ENCODE measurements at regions not wholly inside any gene's neighbourhood (a gene's known extent, or its start where the extent isn't known, plus 50 kb on each side); places are given as distances from the start of the nearest gene placed in this dataset.

GRCh38 chr10:118452098-118452497 is 110.0 kb upstream of the FAM204A start:
- no peak for TF ChIP-seq TCF7 (CRISPR knock-in tag; IDR thresholded peaks at IDR 0.05; ENCODE audit: low read depth)
- TF ChIP-seq, protein P1, sequence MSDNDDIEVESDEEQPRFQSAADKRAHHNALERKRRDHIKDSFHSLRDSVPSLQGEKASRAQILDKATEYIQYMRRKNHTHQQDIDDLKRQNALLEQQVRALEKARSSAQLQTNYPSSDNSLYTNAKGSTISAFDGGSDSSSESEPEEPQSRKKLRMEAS (CRISPR knock-in tag; IDR thresholded peaks at IDR 0.05): no peak
